Stimulated activated CD8-positive, alpha-beta memory T cell treated with anti-CD3 and anti-CD28 coated beads, Interleukin-7, amount 100 ng/mL, for 1 hour (primary cell): ENCODE measurements at regions not wholly inside any gene's neighbourhood (a gene's known extent, or its start where the extent isn't known, plus 50 kb on each side); places are given as distances from the start of the nearest gene placed in this dataset.
"Not testable (repeated sequence)": the region's sequence is repeated elsewhere in the genome, so short reads cannot be mapped to it uniquely, and the experiment has no call there.

ENCODE experiments used
- DNase-seq, 2 donors: peaks; one replicate each; pipeline ENCODE4 v3.0.0-alpha.2; 2020; ENCODE audit warnings: low read depth in 2 of 2

- no peak for DNase-seq
Observed at GRCh38 chr13:69274231-69274630, 833.4 kb upstream of the ATXN8OS start.

- no peak for DNase-seq
Observed at GRCh38 chr13:69264362-69265334, 843.0 kb upstream of the ATXN8OS start.

GRCh38 chr13:69243366-69243765 is 864.3 kb upstream of the ATXN8OS start:
- no peak for DNase-seq

- DNase-seq: no peak
Observed at GRCh38 chr13:69234171-69234570, 873.5 kb upstream of the ATXN8OS start.

- no peak for DNase-seq
Observed at GRCh38 chr13:69226427-69226826, 881.2 kb upstream of the ATXN8OS start.

GRCh38 chr13:69221633-69222498 is 885.8 kb upstream of the ATXN8OS start:
- not testable (repeated sequence) for DNase-seq

GRCh38 chr13:69213396-69213795 is 894.2 kb upstream of the ATXN8OS start:
- no peak for DNase-seq

GRCh38 chr13:69204620-69205019 is 903.0 kb upstream of the ATXN8OS start:
- DNase-seq: no peak

GRCh38 chr13:69202996-69203395 is 904.6 kb upstream of the ATXN8OS start:
- DNase-seq: no peak

- DNase-seq: no peak
Observed at GRCh38 chr13:69199664-69200063, 908.0 kb upstream of the ATXN8OS start.

GRCh38 chr13:69198706-69199105 is 908.9 kb upstream of the ATXN8OS start:
- DNase-seq: no peak

GRCh38 chr13:69194130-69194529 is 913.5 kb upstream of the ATXN8OS start:
- no peak for DNase-seq

GRCh38 chr13:69180034-69180433 is 927.6 kb upstream of the ATXN8OS start:
- no peak for DNase-seq

- no peak for DNase-seq
Observed at GRCh38 chr13:69178000-69178399, 929.6 kb upstream of the ATXN8OS start.

GRCh38 chr13:69168436-69168835 is 939.2 kb upstream of the ATXN8OS start:
- no peak for DNase-seq

GRCh38 chr13:69155136-69155535 is 952.5 kb upstream of the ATXN8OS start:
- DNase-seq: no peak

GRCh38 chr13:69142101-69142500 is 965.5 kb upstream of the ATXN8OS start:
- no peak for DNase-seq

GRCh38 chr13:69124996-69125395 is 982.6 kb upstream of the ATXN8OS start:
- DNase-seq: no peak

GRCh38 chr13:69109891-69110525 is 997.6 kb upstream of the ATXN8OS start:
- DNase-seq: no peak

GRCh38 chr13:69108486-69108885 is 999.1 kb upstream of the ATXN8OS start:
- no peak for DNase-seq

- no peak for DNase-seq
Observed at GRCh38 chr13:69107436-69107835, 1000.2 kb upstream of the ATXN8OS start.

GRCh38 chr13:69101841-69102240 is 1005.8 kb upstream of the ATXN8OS start:
- no peak for DNase-seq
